SH-SY5Y (cell line): ENCODE measurements at regions not wholly inside any gene's neighbourhood (a gene's known extent, or its start where the extent isn't known, plus 50 kb on each side); places are given as distances from the start of the nearest gene placed in this dataset.

Experiments used
- GATA2 ChIP-seq: IDR thresholded peaks from 2 replicates; pipeline ENCODE4 v1.6.1; 2011; ENCODE audit warnings: mild to moderate bottlenecking, low read depth, low read length
- GATA3 ChIP-seq: IDR thresholded peaks from 2 replicates; pipeline ENCODE4 v1.6.1; 2011; ENCODE audit warnings: low read depth, mild to moderate bottlenecking, low read length, moderate library complexity

- TF ChIP-seq GATA2 (no peak), GATA3 (no peak)
Measured at GRCh38 chr4:57832083-57832482, 721.9 kb upstream of the IGFBP7 start.
